ENCODE measurements at regions not wholly inside any gene's neighbourhood (a gene's known extent, or its start where the extent isn't known, plus 50 kb on each side); places are given as distances from the start of the nearest gene placed in this dataset.

DNA sequence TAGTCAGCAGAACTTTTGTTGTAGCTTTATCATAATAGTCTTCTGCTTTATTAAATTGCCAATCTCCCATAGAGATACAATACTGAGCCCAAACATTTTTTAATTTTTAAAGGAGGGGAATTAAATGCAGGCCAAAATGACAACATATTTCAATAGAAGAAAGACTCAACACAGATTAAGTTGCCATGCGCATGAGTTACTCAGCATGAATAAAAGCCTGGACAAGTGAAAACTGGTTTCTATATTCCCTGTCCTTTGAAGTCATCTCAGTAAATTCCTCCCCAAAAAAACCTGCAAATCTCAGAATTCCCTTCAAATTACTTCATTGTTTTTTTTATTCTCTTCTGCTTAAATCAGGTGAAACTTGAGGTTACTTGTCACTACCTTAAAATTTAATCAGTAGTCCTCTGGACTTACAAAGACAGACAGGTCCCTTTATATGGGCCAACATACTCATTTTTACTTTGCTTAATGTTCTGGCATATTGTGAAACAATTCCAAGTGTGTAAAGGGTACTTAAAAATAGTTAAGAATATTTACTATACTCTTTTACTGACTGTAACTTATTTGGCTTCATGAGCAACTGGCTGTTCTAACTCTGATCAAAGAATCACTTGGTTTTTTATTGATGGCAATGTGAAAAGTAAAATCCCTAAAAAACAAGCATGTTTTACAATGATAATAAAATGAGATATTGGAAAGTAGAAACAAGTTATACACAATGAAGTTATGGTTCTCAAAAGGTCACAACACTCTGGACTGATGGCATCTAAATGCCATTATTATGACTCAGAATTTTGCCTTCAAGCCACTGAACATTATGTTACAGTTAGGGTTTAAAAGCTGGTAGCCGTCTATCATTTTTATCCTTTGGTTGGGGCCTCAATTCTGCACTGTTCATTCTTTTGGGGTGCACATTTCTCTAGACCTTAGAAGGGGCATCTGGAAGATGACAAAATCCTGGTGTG lies 49.9 kb upstream of the COL21A1 start:
- no peaks in the 10 kb centered on the region for H3K36me3 ChIP-seq (ENCODE audit: control insufficient read depth, insufficient read depth, low read length)
- H3K4me3 ChIP-seq (replicated peaks; ENCODE audit: low read depth, low read length), result no peak overlapping the region
- H3K27me3 ChIP-seq (replicated peaks; ENCODE audit: control insufficient read depth, insufficient read depth, low read length), result no peaks in the 10 kb centered on the region
- TF ChIP-seq, protein P1, sequence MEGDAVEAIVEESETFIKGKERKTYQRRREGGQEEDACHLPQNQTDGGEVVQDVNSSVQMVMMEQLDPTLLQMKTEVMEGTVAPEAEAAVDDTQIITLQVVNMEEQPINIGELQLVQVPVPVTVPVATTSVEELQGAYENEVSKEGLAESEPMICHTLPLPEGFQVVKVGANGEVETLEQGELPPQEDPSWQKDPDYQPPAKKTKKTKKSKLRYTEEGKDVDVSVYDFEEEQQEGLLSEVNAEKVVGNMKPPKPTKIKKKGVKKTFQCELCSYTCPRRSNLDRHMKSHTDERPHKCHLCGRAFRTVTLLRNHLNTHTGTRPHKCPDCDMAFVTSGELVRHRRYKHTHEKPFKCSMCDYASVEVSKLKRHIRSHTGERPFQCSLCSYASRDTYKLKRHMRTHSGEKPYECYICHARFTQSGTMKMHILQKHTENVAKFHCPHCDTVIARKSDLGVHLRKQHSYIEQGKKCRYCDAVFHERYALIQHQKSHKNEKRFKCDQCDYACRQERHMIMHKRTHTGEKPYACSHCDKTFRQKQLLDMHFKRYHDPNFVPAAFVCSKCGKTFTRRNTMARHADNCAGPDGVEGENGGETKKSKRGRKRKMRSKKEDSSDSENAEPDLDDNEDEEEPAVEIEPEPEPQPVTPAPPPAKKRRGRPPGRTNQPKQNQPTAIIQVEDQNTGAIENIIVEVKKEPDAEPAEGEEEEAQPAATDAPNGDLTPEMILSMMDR (IDR thresholded peaks at IDR 0.05; ENCODE audit: insufficient read depth, low read length, poor library complexity, severe bottlenecking), result no peak
- DNase-seq (ENCODE audit: extremely low read depth, insufficient read length), result no peak

Data from GM06990 (cell line).